NCI-H1092 (cell line): ENCODE measurements at regions not wholly inside any gene's neighbourhood (a gene's known extent, or its start where the extent isn't known, plus 50 kb on each side); places are given as distances from the start of the nearest gene placed in this dataset.
"Not testable (repeated sequence)": the region's sequence is repeated elsewhere in the genome, so short reads cannot be mapped to it uniquely, and the experiment has no call there.

Experiments
- DNase-seq: peaks from one replicate; lab custom pipeline; 2025; lab: John Stamatoyannopoulos, UW

GRCh38 chr4:133593764-133594163 is 444.7 kb downstream of the PCDH10 start:
- no peak for DNase-seq

GRCh38 chr4:133592591-133592990 is 443.5 kb downstream of the PCDH10 start:
- no peak for DNase-seq

- no peak for DNase-seq
These were observed 443.0 kb downstream of the PCDH10 start for GRCh38 chr4:133592106-133592505.

- DNase-seq: no peak
These were observed 439.2 kb downstream of the PCDH10 start for GRCh38 chr4:133588306-133588705.

GRCh38 chr4:133585323-133585722 is 436.2 kb downstream of the PCDH10 start:
- DNase-seq: no peak

- no peak for DNase-seq
These were observed 435.6 kb downstream of the PCDH10 start for GRCh38 chr4:133584714-133585113.

- no peak for DNase-seq
These were observed 433.0 kb downstream of the PCDH10 start for GRCh38 chr4:133581996-133582619.

GRCh38 chr4:133574248-133574647 is 425.2 kb downstream of the PCDH10 start:
- DNase-seq: no peak

GRCh38 chr4:133565379-133565778 is 416.3 kb downstream of the PCDH10 start:
- DNase-seq: peak; percentile 5

GRCh38 chr4:133559987-133560386 is 410.9 kb downstream of the PCDH10 start:
- DNase-seq: no peak

GRCh38 chr4:133555671-133556070 is 406.6 kb downstream of the PCDH10 start:
- no peak for DNase-seq

- no peak for DNase-seq
These were observed 401.3 kb downstream of the PCDH10 start for GRCh38 chr4:133550436-133550835.

- no peak for DNase-seq
These were observed 395.0 kb downstream of the PCDH10 start for GRCh38 chr4:133544097-133544496.

GRCh38 chr4:133537780-133538281 is 388.7 kb downstream of the PCDH10 start:
- no peak for DNase-seq

- DNase-seq: not testable (repeated sequence)
These were observed 385.1 kb downstream of the PCDH10 start for GRCh38 chr4:133534224-133534623.

GRCh38 chr4:133524369-133524768 is 375.3 kb downstream of the PCDH10 start:
- DNase-seq: no peak

GRCh38 chr4:133513901-133514300 is 364.8 kb downstream of the PCDH10 start:
- no peak for DNase-seq

GRCh38 chr4:133498149-133498548 is 349.1 kb downstream of the PCDH10 start:
- no peak for DNase-seq

GRCh38 chr4:133493776-133494175 is 344.7 kb downstream of the PCDH10 start:
- DNase-seq: no peak

GRCh38 chr4:133493241-133493640 is 344.1 kb downstream of the PCDH10 start:
- DNase-seq: no peak

GRCh38 chr4:133484287-133484686 is 335.2 kb downstream of the PCDH10 start:
- no peak for DNase-seq

- no peak for DNase-seq
These were observed 334.6 kb downstream of the PCDH10 start for GRCh38 chr4:133483600-133484246.

GRCh38 chr4:133476063-133476462 is 327.0 kb downstream of the PCDH10 start:
- no peak for DNase-seq

- DNase-seq: no peak
These were observed 325.4 kb downstream of the PCDH10 start for GRCh38 chr4:133474501-133474900.
